Renal pelvis (tissue), 1 donor: ENCODE measurements at regions not wholly inside any gene's neighbourhood (a gene's known extent, or its start where the extent isn't known, plus 50 kb on each side); places are given as distances from the start of the nearest gene placed in this dataset.

Source experiments
- DNase-seq: peaks from one replicate; pipeline ENCODE4 v3.0.0-alpha.2; 2013

- DNase-seq, result no peak
Measured at GRCh38 chr1:193549081-193549480, 362.7 kb upstream of the B3GALT2 start.

GRCh38 chr1:193545171-193545570 lies 358.8 kb upstream of the B3GALT2 start:
- no peak for DNase-seq

GRCh38 chr1:193543259-193543658 lies 356.8 kb upstream of the B3GALT2 start:
- no peak for DNase-seq

- no peak for DNase-seq
Measured at GRCh38 chr1:193542690-193543089, 356.3 kb upstream of the B3GALT2 start.

- no peak for DNase-seq
Measured at GRCh38 chr1:193540511-193540910, 354.1 kb upstream of the B3GALT2 start.

- DNase-seq, result no peak
Measured at GRCh38 chr1:193539731-193540459, 353.5 kb upstream of the B3GALT2 start.

GRCh38 chr1:193538680-193539079 lies 352.3 kb upstream of the B3GALT2 start:
- DNase-seq, result no peak

GRCh38 chr1:193538003-193538354 lies 351.6 kb upstream of the B3GALT2 start:
- no peak for DNase-seq

GRCh38 chr1:193537266-193538002 lies 351.0 kb upstream of the B3GALT2 start:
- no peak for DNase-seq

GRCh38 chr1:193533853-193534252 lies 347.4 kb upstream of the B3GALT2 start:
- DNase-seq, result no peak

GRCh38 chr1:193525917-193526710 lies 339.7 kb upstream of the B3GALT2 start:
- no peak for DNase-seq

- DNase-seq, result no peak
Measured at GRCh38 chr1:193525411-193525810, 339.0 kb upstream of the B3GALT2 start.

GRCh38 chr1:193524616-193525015 lies 338.2 kb upstream of the B3GALT2 start:
- DNase-seq, result no peak

- DNase-seq, result no peak
Measured at GRCh38 chr1:193524021-193524420, 337.6 kb upstream of the B3GALT2 start.

- DNase-seq, result no peak
Measured at GRCh38 chr1:193520472-193520871, 334.1 kb upstream of the B3GALT2 start.

- DNase-seq, result no peak
Measured at GRCh38 chr1:193519922-193520321, 333.5 kb upstream of the B3GALT2 start.

GRCh38 chr1:193516755-193517388 lies 330.5 kb upstream of the B3GALT2 start:
- no peak for DNase-seq

- no peak for DNase-seq
Measured at GRCh38 chr1:193514397-193514796, 328.0 kb upstream of the B3GALT2 start.

- DNase-seq, result no peak
Measured at GRCh38 chr1:193513032-193513431, 326.6 kb upstream of the B3GALT2 start.

- no peak for DNase-seq
Measured at GRCh38 chr1:193504920-193505319, 318.5 kb upstream of the B3GALT2 start.

GRCh38 chr1:193498088-193498655 lies 311.8 kb upstream of the B3GALT2 start:
- no peak for DNase-seq

- no peak for DNase-seq
Measured at GRCh38 chr1:193494368-193494767, 308.0 kb upstream of the B3GALT2 start.
